IMR-90 (cell line): ENCODE measurements at regions not wholly inside any gene's neighbourhood (a gene's known extent, or its start where the extent isn't known, plus 50 kb on each side); places are given as distances from the start of the nearest gene placed in this dataset.

Experiments used
- ATAC-seq: fragments of 200-7000 bp; cut with Tn5 transposase; 2 replicates; pipeline ENCODE4 v1.9.1; 2020; ENCODE audit warnings: low read depth, mild to moderate bottlenecking, moderate library complexity
- BruUV-seq: library from RNA; stranded (reverse); fragments of 400-500 nt; replicated peaks from 2 replicates; lab custom pipeline; 2021; lab: Mats Ljungman, UMichigan
- CTCF ChIA-PET: fragments of 300-600 bp; formaldehyde crosslinking; extraction: SDS; loops from one replicate; lab custom pipeline; 2021; ENCODE audit warnings: antibody characterized with exemption; lab: Yijun Ruan, JAX
- POLR2A ChIA-PET: fragments of 300-600 bp; sonication (Branson Sonifier 250); formaldehyde crosslinking; loops from one replicate; lab custom pipeline; 2022; ENCODE audit warnings: antibody characterized with exemption; ENCODE audit not compliant: unreplicated experiment; lab: Charles Lee
- DNase-seq: peaks from one replicate; pipeline ENCODE4 v3.0.0; 2013
- H2AFZ ChIP-seq: replicated peaks from 2 replicates; pipeline ENCODE3; 2013; ENCODE audit warnings: low read length, mild to moderate bottlenecking; ENCODE audit not compliant: poor library complexity
- H2AK5ac ChIP-seq: 2 replicates; pipeline ENCODE4 v1.6.1; 2013; ENCODE audit warnings: low read depth, low read length, inconsistent platforms
- H2AK9ac ChIP-seq: replicated peaks from 2 replicates; pipeline ENCODE3; 2013; ENCODE audit warnings: mild to moderate bottlenecking, low read depth, low read length, moderate library complexity; ENCODE audit not compliant: poor library complexity
- H2BK120ac ChIP-seq: 2 replicates; pipeline ENCODE4 v1.6.1; 2013; ENCODE audit warnings: low read depth, low read length, inconsistent platforms
- H2BK15ac ChIP-seq: 3 replicates; pipeline ENCODE4 v1.6.1; 2013; ENCODE audit warnings: low read depth, low read length, inconsistent platforms
- H2BK20ac ChIP-seq: 2 replicates; pipeline ENCODE4 v1.6.1; 2013; ENCODE audit warnings: low read depth, mild to moderate bottlenecking, inconsistent platforms, low read length, moderate library complexity
- H2BK5ac ChIP-seq: 2 replicates; pipeline ENCODE4 v1.6.1; 2013; ENCODE audit warnings: mild to moderate bottlenecking, low read depth, low read length, inconsistent platforms; ENCODE audit not compliant: poor library complexity, severe bottlenecking
- H3K14ac ChIP-seq: replicated peaks from 2 replicates; pipeline ENCODE4 v1.6.1; 2013; ENCODE audit warnings: low read depth, low read length, inconsistent platforms
- H3K18ac ChIP-seq: 2 replicates; pipeline ENCODE4 v1.6.1; 2013; ENCODE audit warnings: low read depth, low read length, control low read depth
- H3K23ac ChIP-seq: 2 replicates; pipeline ENCODE4 v1.6.1; 2013; ENCODE audit warnings: low read depth, low read length, inconsistent platforms
- H3K27ac ChIP-seq: 2 replicates; pipeline ENCODE4 v1.5.1; 2013; ENCODE audit warnings: mild to moderate bottlenecking, control low read depth, low read length; ENCODE audit not compliant: insufficient read depth
- H3K27me3 ChIP-seq: 2 replicates; pipeline ENCODE4 v1.6.1; 2013; ENCODE audit warnings: low read length; ENCODE audit not compliant: control insufficient read depth, insufficient read depth
- H3K36me3 ChIP-seq: 2 replicates; pipeline ENCODE4 v1.6.1; 2013; ENCODE audit warnings: low read length, mixed read lengths; ENCODE audit not compliant: control insufficient read depth, insufficient read depth
- H3K4ac ChIP-seq: 2 replicates; pipeline ENCODE4 v1.6.1; 2013; ENCODE audit warnings: low read depth, low read length, inconsistent platforms
- H3K4me1 ChIP-seq: 2 replicates; pipeline ENCODE4 v1.6.1; 2013; ENCODE audit warnings: low read length, mixed read lengths; ENCODE audit not compliant: control insufficient read depth, insufficient read depth
- H3K4me2 ChIP-seq: 2 replicates; pipeline ENCODE4 v1.6.1; 2013; ENCODE audit warnings: low read depth, mild to moderate bottlenecking, control low read depth, low read length, moderate library complexity
- H3K4me3 ChIP-seq: 2 replicates; pipeline ENCODE4 v1.5.1; 2013; ENCODE audit warnings: low read depth, mild to moderate bottlenecking, control low read depth, low read length, moderate library complexity; ENCODE audit not compliant: insufficient read depth
- H3K56ac ChIP-seq: 2 replicates; pipeline ENCODE4 v1.6.1; 2013; ENCODE audit warnings: low read length, inconsistent platforms; ENCODE audit not compliant: insufficient read depth; ENCODE audit errors: extremely low read depth
- H3K79me1 ChIP-seq, 2 experiments: 2 replicates each; pipeline ENCODE4 v1.6.1; 2013; ENCODE audit warnings: low read length in 2 of 2, inconsistent platforms in 1 of 2, low read depth in 1 of 2
- H3K9ac ChIP-seq: 2 replicates; pipeline ENCODE4 v1.6.1; 2013; ENCODE audit warnings: low read depth, low read length, control low read depth
- H3K9me1 ChIP-seq: 2 replicates; pipeline ENCODE4 v1.6.1; 2013; ENCODE audit warnings: low read length, inconsistent platforms; ENCODE audit not compliant: insufficient read depth
- H3K9me3 ChIP-seq: 2 replicates; pipeline ENCODE4 v1.6.1; 2013; ENCODE audit warnings: low read length; ENCODE audit not compliant: control insufficient read depth, insufficient read depth
- H4K20me1 ChIP-seq: 2 replicates; pipeline ENCODE4 v1.6.1; 2013; ENCODE audit warnings: low read length, inconsistent platforms; ENCODE audit not compliant: insufficient read depth
- H4K5ac ChIP-seq: 2 replicates; pipeline ENCODE4 v1.6.1; 2013; ENCODE audit warnings: mild to moderate bottlenecking, low read depth, low read length, control low read depth
- H4K8ac ChIP-seq, 2 experiments: 2 replicates each; pipeline ENCODE4 v1.6.1; 2013; ENCODE audit warnings: low read depth in 2 of 2, low read length in 2 of 2, control low read depth in 1 of 2, inconsistent platforms in 1 of 2
- H4K91ac ChIP-seq: 2 replicates; pipeline ENCODE4 v1.6.1; 2013; ENCODE audit warnings: low read depth, low read length, inconsistent platforms; ENCODE audit not compliant: insufficient read depth
- CHD1 ChIP-seq: IDR thresholded peaks from 2 replicates; pipeline ENCODE4 v1.6.1; 2012; ENCODE audit warnings: low read depth, low read length, improper control_type of control experiment
- FOS ChIP-seq: fragments of 150-350 bp; IDR thresholded peaks from 2 replicates; pipeline ENCODE4 v1.6.1; 2016; ENCODE audit warnings: low read depth, low read length
- MXI1 ChIP-seq: IDR thresholded peaks from 2 replicates; pipeline ENCODE4 v1.6.1; 2012; ENCODE audit warnings: low read depth, mild to moderate bottlenecking, low read length, moderate library complexity, borderline replicate concordance
- RCOR1 ChIP-seq: IDR thresholded peaks from 2 replicates; pipeline ENCODE4 v1.6.1; 2012; ENCODE audit warnings: mild to moderate bottlenecking, low read length, improper control_type of control experiment; ENCODE audit not compliant: insufficient replicate concordance
- SMC3 ChIP-seq: fragments of 150-350 bp; IDR thresholded peaks from 2 replicates; pipeline ENCODE4 v1.6.1; 2016; ENCODE audit warnings: low read depth, mild to moderate bottlenecking, antibody characterized with exemption, low read length, moderate library complexity
- WGBS, 2 experiments: methylation state at CpG; one replicate each; pipeline versions ENCODE4 v1.1.5 to v1.1.7; 2013; ENCODE audit warnings: missing lambda C conversion rate in 2 of 2; ENCODE audit not compliant: insufficient read length in 1 of 2; ENCODE audit errors: extremely low coverage in 2 of 2; 5-methylcytosine and 5-hydroxymethylcytosine counted together
- dilution Hi-C: fragments of 300-500 bp; cut with HindIII; formaldehyde crosslinking; loops from one replicate; pipeline ENCODE4 v1.14.3; 2018; ENCODE audit warnings: low sequenced_read_pairs; ENCODE audit not compliant: unreplicated experiment
- in situ Hi-C: fragments of 300-500 bp; cut with MboI; formaldehyde crosslinking; loops from 3 replicates; pipeline ENCODE4 v1.14.3; 2019; ENCODE audit warnings: low sequenced_read_pairs, inconsistent platforms, mixed read lengths
- intact Hi-C: fragments of 100-400 bp; cut with micrococcal nuclease; formaldehyde crosslinking; loops from 2 replicates; pipeline ENCODE4 v1.10.0; 2022
- TF ChIP-seq, protein P1 (sequence below): fragments of 150-350 bp; IDR thresholded peaks from 2 replicates; pipeline ENCODE4 v1.6.1; 2016; ENCODE audit warnings: low read depth, mild to moderate bottlenecking, low read length, moderate library complexity, borderline replicate concordance

DNA sequence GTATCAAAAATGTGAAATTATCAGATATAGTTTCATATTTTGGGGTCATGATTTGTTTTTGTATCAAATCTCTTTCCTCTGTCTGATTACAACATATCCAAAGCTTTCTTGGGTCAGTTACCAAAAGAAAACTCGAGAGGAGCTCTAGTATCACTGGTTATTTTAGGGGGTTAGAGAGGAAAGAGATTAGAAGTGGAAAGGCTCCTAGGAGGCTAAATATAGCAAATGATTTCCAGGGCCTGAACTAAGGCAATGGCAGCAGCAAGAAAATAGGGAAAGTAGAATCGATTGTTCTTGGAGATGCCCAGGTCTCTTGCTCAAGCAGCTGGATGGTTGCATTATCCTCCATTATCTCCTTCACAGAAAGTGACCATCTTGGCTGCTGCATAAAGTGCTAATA, 72.9 kb downstream of the NHLRC3 start:
- Histone ChIP-seq H4K20me1 (no peaks in the 10 kb centered on the region), H3K18ac (no peak overlapping the region), H3K27me3 (no peaks in the 10 kb centered on the region), H2BK15ac (no peak overlapping the region), H3K56ac (no peak overlapping the region), H2AFZ (no peak overlapping the region), H3K4me2 (no peak overlapping the region), H3K79me1 (no peaks in the 10 kb centered on the region), H3K14ac (no peak overlapping the region), H3K4me3 (no peak overlapping the region), H3K4ac (no peak overlapping the region), H3K9me3 (no peaks in the 10 kb centered on the region), H2AK9ac (no peak overlapping the region), H4K8ac (no peak overlapping the region), H3K23ac (no peak overlapping the region), H3K36me3 (no peaks in the 10 kb centered on the region), H4K5ac (no peak overlapping the region), H2BK120ac (no peak overlapping the region), H3K4me1 (no peaks in the 10 kb centered on the region), H3K9me1 (no peaks in the 10 kb centered on the region), H3K27ac (no peak overlapping the region), H3K9ac (no peak overlapping the region), H2BK5ac (no peak overlapping the region), H4K91ac (no peak overlapping the region), H2BK20ac (no peak overlapping the region), H2AK5ac (no peak overlapping the region)
- TF ChIP-seq RCOR1 (no peak), MXI1 (no peak), SMC3 (no peak), FOS (no peak), CHD1 (no peak)
- TF ChIP-seq, protein P1, sequence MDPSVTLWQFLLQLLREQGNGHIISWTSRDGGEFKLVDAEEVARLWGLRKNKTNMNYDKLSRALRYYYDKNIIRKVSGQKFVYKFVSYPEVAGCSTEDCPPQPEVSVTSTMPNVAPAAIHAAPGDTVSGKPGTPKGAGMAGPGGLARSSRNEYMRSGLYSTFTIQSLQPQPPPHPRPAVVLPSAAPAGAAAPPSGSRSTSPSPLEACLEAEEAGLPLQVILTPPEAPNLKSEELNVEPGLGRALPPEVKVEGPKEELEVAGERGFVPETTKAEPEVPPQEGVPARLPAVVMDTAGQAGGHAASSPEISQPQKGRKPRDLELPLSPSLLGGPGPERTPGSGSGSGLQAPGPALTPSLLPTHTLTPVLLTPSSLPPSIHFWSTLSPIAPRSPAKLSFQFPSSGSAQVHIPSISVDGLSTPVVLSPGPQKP: no peak
- dilution Hi-C loops (no loop called here), intact Hi-C loops (no loop called here), in situ Hi-C loops (no loop called here)
- WGBS, 2 experiments: no CpG with 5 or more reads among the region's 2 CpGs
- ATAC-seq (no peak), DNase-seq (no peak)
- ChIA-PET POLR2A (no interaction called here), CTCF (no interaction called here)
- no TSS peak for BruUV-seq
